HG03378 (cell line): ENCODE measurements at regions not wholly inside any gene's neighbourhood (a gene's known extent, or its start where the extent isn't known, plus 50 kb on each side); places are given as distances from the start of the nearest gene placed in this dataset.
"Not testable (repeated sequence)": the region's sequence is repeated elsewhere in the genome, so short reads cannot be mapped to it uniquely, and the experiment has no call there.

ENCODE experiments used
- ATAC-seq: cut with Tn5 transposase; IDR thresholded peaks from one replicate; pipeline ENCODE4 v1.9.1; 2021; ENCODE audit warnings: mild to moderate bottlenecking, moderate library complexity; ENCODE audit not compliant: unreplicated experiment

DNA sequence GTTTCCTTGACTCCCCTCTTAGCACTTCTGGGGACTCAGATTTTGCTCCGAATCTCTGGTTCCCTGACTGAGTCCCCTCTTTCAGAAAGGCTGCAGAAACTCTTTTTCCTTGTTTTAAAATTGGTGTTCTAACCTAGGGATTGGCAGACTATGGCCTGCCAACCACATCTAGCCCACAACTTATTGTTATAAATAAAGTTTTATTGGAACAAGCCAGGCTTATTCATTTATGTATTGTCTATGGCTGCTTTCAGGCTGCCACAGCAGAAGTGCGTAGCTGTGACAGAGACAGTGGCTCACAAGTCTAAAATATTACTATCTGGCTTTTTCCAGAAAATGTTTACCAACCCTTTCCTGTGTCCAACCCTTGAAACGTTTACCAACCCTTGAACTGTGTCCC, 81.7 kb downstream of the IER5 start:
- no peak for ATAC-seq

DNA sequence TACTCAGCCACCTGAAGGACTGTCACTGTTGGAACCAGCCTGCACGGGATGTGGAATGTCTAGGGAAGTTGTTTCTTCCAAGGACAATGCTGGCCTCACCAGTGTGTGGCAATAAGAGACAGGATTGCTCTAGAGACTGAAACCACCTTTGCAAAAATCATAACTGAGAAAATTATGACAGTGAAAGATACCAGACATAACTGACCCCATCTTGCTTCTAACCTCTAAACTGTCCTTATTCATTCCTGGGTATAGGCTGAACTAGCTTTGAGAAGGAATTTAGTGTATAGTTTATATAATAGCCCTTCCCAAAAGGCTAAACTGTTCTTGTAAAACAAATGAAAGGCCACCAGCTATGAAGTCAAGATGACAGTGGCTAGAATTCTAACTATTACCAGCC, 83.6 kb downstream of the IER5 start:
- ATAC-seq: no peak

DNA sequence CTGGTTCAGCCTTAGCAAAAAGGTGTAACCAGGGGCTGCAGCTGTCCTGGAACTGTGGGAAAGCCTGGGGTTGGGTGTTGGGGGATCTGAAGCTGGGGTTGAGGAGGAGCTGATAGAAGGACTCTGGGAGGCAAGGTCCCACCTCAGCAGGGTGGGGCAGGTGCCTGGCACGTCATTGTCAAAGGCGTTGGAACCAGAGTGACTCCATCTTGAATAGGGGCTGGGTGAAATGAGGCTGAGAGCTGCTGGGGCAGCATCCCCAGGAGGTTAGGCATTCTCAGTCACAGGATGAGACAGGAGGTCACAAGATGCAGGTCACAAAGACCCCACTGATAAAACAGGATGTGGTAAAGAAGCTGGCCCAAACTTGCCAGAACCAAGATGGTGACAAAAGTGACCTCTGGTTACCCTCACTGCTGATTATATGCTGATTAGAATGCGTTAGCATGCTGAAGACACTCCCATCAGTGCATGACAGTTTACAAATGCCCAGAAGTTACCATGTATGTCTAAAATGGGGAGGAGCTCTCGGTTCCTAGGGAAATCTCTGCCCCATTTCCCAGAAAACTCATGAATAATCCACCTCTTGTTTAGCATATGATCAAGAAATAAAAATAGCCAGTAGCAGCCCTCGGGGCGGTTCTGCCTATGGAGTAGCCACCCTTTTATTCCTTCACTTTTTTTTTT, 85.4 kb downstream of the IER5 start:
- no peak for ATAC-seq

DNA sequence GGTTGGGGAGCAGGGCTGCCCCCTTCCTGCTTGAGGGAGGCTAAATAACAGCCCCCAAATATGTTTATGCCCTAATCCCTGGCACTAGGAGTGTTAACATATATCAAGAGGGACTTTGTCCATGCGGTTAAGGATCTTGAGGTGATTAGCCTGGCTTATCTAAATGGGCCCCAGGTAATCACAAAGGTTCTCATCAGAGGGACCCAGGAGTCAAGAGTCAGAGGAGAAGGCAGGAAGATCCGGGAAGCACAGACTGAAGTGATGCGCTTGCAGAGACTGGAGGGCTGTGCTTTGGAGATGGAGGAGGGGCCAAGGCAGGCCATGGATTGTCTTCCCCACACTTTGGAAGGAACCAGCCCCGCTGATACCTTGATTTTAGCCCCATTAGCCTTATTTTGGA, 86.4 kb downstream of the IER5 start:
- ATAC-seq: no peak

DNA sequence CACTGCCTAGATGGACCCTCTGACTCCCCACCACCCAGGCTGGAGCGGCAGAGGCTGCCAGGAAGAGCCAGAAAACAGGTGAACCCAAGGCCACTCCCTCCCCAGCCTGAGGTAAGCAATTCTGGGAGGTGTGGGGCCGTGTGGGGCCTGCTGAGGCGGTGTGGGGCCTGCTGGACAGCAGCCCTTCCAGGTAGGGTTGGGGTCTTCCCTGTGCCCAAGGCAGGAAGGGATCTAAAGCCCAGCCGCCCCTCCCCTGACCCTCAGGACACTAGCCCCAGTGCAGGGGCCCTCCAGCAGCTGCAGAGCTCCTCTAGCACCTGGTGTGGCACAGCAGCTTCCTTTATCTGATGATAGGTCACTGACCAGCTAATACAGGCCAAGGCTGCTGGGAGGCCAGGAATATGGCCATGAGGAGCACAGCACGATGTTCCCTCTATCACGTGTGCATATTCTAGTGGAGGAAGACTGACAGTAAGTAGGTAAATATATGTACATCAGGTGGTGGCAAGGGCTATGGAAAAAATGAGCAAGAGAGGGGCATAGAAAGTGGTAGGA, 86.9 kb downstream of the IER5 start:
- ATAC-seq: no peak

DNA sequence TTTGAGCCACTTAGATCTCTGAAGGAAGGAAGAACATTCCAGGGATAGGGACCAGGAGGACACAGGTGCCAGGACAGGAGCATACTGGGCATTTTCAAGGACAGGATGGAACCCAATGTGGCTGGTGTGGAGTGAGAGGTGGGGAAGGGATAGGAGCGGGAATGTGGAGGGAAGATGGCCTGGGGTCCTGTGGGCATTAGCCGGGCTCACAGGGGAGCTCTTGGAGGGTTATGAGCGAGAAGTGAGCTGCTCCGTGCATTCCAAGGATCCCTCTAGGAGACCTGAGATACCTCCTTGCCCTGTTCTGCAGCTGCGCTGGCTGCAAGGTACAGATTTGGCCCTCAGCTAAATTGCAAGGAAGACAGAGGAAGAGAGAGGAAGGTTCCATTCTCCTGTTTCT, 87.5 kb downstream of the IER5 start:
- no peak for ATAC-seq

DNA sequence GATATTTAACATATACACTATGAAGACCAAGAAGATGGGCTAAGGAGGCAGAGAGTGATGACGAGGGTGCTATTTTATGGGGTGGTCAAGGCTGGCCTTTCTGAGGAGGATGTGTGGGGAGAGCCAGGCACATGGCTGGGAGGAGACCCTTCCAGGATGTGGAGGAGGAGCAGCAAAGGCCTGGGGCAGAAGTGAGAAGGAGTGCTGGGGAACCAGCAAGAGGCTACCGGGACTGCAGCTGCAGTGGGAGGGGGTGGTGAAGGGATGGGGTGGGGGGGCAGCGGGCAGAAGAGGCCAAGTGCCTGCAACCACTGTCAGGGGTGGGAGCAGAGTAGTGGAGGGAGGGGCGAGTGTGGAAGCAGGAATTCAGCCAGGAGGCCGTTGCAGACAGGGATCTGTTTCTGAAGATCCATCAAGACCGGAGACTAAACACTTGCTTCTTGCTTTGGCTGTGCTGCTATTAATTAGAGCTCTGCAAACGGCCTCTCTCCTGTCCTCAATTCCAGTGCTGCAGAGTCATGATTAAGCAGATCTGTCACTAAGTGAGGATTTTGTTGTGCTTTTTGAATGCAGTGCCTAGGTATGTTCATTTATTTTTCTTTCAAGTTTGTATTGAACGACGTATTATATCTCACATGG, 89.9 kb downstream of the IER5 start:
- ATAC-seq: no peak

DNA sequence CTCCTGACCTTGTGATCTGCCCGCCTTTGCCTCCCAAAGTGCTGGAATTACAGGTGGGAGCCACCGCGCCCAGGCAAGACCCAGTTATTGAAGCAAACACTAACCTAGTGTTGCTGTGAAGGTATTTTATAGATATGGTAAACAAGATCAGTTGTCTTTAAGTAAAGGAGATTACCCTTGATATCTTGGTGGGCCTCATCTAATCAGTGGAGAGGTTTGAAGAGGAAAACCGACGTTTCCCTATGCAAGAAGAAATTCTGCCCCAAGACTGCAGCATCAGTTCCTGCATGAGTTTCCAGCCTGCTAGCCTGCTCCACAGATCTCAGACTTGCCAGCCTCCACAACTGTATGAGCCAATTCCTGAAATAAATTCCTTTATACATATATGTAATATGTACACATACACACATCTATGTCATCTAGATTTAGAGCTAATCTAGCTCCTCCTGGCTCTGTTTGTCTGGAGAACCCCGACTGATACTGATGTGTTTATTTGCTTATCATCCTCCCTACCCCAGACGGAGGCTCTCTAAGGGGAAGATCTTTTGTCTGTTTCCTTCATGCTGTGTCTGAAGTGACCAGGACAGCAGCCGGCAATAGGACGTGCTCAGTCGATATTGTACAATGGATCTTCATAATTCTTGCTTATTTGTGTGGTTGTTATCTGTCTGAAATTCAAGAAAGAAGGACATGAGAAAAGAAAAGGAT, 90.9 kb downstream of the IER5 start:
- no peak for ATAC-seq

DNA sequence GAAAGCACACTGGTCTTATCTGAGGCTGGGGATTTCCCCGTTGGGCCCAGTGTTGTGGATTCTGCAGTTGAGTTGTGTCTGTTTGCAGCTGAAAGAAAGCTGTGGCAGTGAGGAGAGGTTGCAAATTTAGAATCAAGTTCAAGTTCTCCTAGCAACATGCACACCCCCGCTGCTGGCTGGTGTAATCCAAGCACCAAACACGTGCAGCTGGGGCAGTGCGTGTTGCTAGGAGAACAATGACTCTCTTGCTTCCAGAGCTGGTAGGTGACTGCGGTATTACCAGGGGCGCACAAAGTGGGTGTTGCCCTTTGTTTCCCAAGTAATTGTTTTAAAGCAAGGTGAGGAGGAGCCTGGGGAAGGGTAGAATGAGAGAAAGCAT, 91.5 kb downstream of the IER5 start:
- ATAC-seq: no peak

DNA sequence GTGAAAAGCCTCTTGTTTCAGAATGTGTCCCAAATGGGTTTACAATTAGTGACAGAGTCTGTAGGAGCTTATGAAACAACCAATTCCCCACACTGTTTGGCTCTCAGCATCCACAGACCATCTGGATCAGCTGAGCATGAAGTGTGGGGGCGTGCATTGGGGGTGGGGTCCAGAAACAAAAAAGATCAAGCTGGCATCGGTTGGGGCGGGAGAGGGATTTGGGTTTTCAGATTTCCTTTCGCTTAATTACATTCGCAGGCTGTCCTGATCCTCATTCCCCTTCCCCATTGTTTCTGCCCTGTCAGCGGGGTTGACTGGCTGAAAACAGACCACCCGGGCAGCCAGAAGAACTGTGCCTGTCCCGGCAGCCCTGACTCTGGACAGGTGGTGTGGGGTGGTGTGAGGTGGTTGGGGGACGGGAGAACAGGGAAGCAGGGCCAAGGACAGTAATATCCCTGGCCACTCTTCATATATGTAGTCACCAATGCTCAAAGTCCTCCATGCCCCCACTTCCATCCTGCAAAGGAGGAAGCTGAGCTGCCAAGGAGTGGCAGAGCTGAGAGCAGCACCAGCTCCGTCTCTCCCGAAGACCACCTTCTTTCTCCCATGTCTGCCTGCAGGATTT, 92.0 kb downstream of the IER5 start:
- ATAC-seq: no peak

DNA sequence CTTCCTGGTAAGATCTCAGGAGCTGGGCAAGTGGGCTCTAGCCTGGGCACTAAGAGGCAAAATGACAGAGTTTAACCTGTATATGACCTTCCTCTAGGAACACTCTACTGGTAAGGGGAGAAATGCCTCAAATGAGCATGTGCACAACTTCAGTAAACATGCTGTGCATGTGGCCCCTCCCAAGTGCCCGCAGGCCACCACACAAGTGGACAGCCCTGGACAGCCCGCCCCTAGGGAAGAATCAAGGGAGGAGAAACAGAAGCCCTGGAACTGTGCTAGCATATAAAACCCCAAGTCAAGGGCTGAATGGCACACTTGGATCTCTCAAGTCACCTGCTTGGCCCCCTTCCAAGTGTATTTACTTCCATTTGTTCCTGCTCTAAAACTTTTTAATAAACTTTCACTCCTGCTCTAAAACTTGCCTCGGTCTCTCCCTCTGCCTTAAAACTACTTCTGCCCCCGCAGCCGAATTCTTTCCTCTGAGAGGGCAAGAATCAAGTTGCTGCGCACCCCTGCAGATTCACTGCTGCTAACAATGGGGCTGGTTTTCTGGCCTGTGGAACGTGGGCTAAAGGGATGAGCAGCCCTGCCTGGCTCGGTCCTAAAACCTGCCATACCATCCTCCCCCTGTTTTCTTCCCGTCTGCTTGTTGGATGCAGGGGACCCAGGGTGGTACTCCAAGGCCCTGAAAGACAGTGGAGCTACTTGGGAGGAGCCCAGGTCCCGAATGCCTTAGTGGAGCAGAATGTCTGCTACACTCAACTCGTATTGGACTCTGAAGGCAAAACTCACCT, 93.5 kb downstream of the IER5 start:
- no peak for ATAC-seq

DNA sequence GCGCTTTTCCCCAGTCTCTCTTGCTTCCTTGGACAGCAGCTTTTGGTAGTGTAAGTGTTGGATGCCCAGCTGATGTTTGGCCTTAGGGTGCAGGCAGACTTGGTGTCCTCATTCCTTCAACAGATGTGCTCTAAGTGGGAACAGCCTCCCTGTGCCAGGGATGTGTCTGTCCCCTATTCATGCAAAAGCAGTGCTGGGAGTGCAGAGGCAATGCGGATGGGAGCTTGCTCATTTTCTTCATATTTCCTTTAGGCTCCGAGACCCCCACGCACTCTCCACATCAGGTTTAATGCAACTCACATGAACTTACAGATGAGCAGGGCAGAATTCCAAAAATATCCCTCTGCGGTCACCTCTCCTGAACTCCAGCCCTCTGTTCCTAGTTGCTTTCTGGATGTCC, 96.1 kb downstream of the IER5 start:
- no peak for ATAC-seq

DNA sequence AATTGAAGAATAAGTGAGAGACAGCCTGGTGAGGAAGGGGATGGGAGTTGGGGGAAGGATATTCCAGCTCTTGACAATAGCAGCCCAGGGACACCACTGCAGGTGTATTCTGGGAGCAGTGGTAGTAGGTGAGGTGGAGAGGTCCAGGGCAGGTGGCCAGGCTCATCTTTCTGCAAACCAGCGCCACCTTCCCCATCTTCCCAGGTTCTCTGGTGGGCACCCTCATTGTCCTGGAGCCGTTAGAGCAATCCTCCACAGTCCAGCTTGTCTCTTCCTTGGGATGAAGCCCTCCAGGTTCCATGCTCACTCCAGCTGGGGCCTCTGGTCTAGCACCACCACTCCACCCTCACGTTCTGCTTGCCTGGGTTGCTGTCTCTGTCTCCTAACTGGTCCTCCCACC, 97.0 kb downstream of the IER5 start:
- ATAC-seq: no peak

DNA sequence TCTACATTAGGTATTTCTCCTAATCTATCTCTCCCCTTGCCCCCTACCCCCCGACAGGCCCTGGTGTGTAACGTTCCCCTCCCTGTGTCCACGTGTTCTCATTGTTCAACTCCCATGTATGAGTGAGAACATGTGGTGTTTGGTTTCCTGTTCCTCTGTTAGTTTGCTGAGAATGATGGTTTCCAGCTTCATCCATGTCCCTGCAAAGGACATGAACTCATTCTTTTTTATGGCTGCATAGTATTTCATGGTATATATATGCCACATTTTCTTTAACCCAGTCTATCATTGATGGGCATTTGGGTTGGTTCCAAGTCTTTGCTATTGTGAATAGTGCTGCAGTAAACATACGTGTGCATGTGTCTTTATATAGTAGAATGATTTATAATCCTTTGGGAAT, 97.6 kb downstream of the IER5 start:
- ATAC-seq: not testable (repeated sequence)

DNA sequence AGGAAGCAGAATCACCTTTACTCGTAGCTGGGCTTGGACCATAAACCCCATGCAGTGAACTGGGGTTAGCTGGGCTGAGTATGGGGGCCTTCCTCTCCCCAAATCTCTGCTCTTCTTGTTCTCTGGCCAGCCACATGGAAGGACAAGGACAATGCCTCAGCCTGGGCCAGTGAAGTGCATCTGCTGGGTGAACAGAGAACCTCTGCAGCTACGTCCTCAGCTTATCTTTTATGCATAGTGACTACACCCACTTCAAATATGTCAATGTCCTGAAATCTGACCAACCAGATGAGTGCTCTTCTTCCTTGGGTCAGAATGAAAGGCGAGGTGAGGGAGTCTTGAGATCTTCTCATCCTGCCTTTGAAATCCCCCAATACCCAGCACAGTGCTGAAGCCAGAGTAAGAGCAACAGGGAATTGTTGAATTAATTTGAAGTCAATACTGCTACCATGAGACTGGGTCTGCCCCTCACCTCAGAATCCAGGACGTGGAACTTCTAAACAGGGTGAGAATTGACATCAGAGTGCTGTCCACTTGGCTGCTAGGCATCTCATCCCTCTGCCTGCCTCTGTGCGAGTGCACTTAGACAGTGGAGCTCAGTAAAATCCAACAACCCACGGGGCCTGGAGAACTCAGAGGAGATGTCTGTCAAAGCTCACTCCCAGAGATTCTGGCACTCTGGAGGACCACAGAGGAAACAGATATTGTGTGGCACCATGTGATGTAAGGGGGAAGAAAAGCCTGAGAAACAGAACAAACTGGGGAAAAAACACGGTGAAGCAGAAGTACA, 99.0 kb downstream of the IER5 start:
- ATAC-seq: no peak

DNA sequence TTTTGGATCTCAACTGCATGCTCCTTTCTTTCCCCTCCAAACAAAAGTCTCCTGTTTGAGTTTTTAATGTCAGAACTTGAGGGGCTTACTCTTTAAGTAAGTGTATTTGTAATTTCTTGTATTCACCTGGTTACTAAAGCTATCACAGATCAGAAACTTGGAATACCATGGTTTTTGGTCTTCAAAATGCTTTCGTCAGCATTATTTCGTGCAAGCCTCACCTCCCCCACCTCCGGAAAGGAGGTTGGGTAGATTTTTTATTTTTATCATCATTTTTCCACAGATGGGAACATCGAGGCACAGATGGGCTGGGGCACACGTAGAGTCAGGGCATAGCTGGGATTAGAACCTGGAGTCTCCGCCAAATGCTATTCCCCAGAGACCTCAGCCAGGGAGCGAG, 100.7 kb downstream of the IER5 start:
- no peak for ATAC-seq

DNA sequence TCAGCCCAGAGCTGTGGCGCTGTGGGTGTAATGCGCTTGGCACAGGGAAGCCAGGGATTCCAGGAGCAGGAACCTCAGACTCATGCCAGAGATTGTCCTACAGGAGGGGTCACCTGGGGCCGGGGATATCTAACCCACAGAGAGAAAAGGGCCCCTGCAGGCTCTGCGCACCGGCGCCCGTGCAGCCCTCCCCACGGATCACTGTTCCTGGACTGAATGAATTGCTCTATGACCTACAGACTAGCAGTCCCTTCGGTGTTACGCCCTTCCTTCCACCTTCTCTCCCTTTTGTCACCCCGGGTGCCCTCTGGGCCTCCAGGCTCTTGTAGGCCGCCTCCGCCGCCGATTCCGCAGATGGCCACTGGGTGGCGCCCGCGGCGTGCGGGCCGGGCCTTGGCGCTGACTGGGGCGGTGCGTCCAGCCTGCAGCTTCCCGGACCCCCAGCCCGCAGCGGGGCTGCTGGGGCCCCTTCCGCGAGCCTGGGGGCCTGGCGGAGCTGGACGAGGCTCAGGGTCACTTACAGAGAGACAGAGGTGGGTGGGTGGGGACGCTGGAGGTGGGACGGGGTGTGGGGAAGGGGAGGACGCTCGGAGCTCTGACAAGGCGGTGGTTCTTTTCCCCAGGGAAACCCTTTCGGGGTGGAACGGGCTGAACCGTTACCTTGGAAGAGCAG, 101.3 kb downstream of the IER5 start:
- ATAC-seq: no peak

DNA sequence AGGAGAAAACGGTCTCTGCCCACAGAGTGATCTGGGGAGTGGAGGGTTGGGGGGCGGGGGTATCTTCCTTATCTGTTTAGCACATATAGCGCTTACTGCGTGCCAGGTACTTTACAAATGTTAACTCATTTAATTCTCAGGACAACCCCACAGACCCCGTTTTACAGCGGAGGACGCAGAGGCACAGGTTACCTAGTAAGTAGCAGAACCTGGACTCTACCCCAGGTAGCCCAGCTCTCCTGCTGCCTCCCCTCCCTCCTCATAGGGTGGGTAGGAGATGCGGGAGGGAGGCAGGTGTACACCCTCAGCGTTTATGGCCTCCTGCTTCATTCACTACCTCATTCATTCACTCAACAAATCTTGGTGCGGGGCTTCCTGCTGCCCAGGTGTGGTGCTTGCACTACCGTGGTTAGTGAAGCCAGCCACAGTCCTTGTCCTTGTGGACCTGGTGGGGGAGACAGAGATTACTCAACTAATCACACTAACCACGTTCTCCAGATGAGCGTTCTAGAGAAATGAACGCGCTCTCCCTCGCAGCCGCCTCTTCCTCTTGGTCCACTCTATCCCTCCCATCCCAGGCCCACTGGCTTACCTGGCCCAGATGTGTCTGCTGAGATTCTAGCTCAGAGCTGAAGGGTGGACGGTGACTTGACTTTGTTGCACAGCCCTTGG, 102.0 kb downstream of the IER5 start:
- ATAC-seq: no peak

DNA sequence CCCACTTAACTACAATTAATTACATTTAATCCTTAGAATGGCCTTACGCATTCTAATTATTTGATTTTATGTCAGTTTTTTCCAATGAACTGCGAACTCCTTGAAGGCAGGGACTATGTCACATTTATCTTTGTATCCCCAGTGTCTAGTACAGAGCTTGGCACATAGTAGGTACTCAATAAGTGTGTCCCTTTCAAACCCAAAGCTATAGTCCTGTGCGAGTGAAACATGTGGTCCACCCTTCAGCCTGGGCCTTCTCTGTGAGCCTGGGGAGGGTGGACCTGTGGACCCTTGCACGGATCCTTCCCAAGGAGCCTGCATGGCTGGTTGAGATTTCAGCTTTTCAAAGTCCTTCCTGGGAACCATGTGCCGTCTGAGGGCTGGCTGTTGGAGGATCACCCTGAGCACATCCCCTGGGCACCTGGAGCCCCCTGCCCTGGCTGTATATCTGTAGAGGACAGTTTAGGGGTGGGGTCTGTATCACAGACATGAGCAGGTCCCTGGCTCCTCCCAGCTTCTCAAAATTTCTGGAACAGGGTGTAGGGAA, 103.1 kb downstream of the IER5 start:
- ATAC-seq: no peak
